ENCODE measurements at regions not wholly inside any gene's neighbourhood (a gene's known extent, or its start where the extent isn't known, plus 50 kb on each side); places are given as distances from the start of the nearest gene placed in this dataset.

- H3K4me1 ChIP-seq: no peaks in the 10 kb centered on the region
- H3K4me3 ChIP-seq: no peak overlapping the region
- DNase-seq (ENCODE audit: low spot score): no peak
- no peaks in the 10 kb centered on the region for H3K27me3 ChIP-seq
- H3K27ac ChIP-seq: no peak overlapping the region
- no peaks in the 10 kb centered on the region for H3K36me3 ChIP-seq
- no peaks in the 10 kb centered on the region for H3K9me3 ChIP-seq
- TF ChIP-seq CTCF (IDR thresholded peaks at IDR 0.05): no peak
These were observed 170.0 kb downstream of the TMEM38B start for GRCh38 chr9:105864248-105864898.

DNA sequence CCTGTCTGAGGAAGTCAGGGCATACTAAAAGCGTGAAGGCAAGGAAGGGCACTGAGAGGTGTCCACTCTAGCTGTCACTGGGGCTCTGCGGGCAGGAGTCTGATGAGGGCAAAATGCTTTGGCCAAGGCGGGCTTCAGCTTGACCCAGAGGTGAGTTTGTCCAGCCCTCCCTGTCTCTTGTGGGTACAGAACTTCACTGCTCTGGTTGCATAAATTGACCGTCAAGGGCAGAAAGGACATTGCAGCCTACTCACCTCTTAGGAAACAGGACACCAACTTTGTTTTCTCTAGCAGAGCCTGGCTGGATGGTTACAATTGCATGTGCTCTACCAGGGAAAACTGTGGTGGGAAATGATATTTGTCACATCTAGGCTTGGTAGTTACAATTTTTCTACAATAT, 170.9 kb downstream of the TMEM38B start:
- Histone ChIP-seq H3K4me1 (no peaks in the 10 kb centered on the region), H3K27me3 (no peaks in the 10 kb centered on the region), H3K9me3 (no peaks in the 10 kb centered on the region), H3K4me3 (no peak overlapping the region), H3K36me3 (no peaks in the 10 kb centered on the region), H3K27ac (no peak overlapping the region)
- TF ChIP-seq CTCF (IDR thresholded peaks at IDR 0.05): no peak
- DNase-seq (ENCODE audit: low spot score): no peak

DNA sequence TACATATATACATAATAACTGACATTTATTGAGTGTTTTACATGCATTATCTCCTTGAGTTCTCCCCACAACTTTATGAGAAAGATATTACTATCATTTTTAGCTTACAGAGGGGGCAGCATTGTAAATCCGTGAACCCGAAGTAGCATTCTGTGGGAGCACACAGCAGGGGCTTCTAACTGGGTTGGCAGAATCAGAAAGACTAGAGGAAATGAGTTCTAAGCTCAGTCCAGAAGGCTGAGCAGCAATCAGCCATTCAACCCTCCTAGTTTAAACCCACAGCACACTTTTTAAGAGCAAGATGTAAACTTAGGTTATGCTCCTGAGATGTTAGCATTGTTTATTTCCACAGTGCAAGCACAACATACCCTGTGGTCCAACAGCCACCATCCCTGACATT, 177.2 kb downstream of the TMEM38B start:
- no peaks in the 10 kb centered on the region for H3K27me3 ChIP-seq
- H3K36me3 ChIP-seq: no peaks in the 10 kb centered on the region
- H3K9me3 ChIP-seq: no peaks in the 10 kb centered on the region
- no peak overlapping the region for H3K4me3 ChIP-seq
- no peak for TF ChIP-seq CTCF (IDR thresholded peaks at IDR 0.05)
- no peak overlapping the region for H3K27ac ChIP-seq
- H3K4me1 ChIP-seq: no peaks in the 10 kb centered on the region
- DNase-seq (ENCODE audit: low spot score): no peak

GRCh38 chr9:105873801-105874200, 179.5 kb downstream of the TMEM38B start:
- Histone ChIP-seq H3K4me3 (no peak overlapping the region), H3K4me1 (no peaks in the 10 kb centered on the region), H3K36me3 (no peaks in the 10 kb centered on the region), H3K27ac (no peak overlapping the region), H3K9me3 (no peaks in the 10 kb centered on the region), H3K27me3 (no peaks in the 10 kb centered on the region)
- DNase-seq (ENCODE audit: low spot score): no peak
- TF ChIP-seq CTCF (IDR thresholded peaks at IDR 0.05): no peak

GRCh38 chr9:105877721-105878120, 183.4 kb downstream of the TMEM38B start:
- H3K27me3 ChIP-seq: no peaks in the 10 kb centered on the region
- H3K27ac ChIP-seq: no peak overlapping the region
- no peak overlapping the region for H3K4me3 ChIP-seq
- H3K4me1 ChIP-seq: no peaks in the 10 kb centered on the region
- no peaks in the 10 kb centered on the region for H3K9me3 ChIP-seq
- no peak for DNase-seq (ENCODE audit: low spot score)
- no peak for TF ChIP-seq CTCF (IDR thresholded peaks at IDR 0.05)
- H3K36me3 ChIP-seq: no peaks in the 10 kb centered on the region

GRCh38 chr9:105879181-105879580, 184.8 kb downstream of the TMEM38B start:
- no peak for DNase-seq (ENCODE audit: low spot score)
- H3K4me1 ChIP-seq: no peaks in the 10 kb centered on the region
- no peak overlapping the region for H3K27ac ChIP-seq
- no peaks in the 10 kb centered on the region for H3K36me3 ChIP-seq
- no peak overlapping the region for H3K4me3 ChIP-seq
- H3K27me3 ChIP-seq: no peaks in the 10 kb centered on the region
- TF ChIP-seq CTCF (IDR thresholded peaks at IDR 0.05): no peak
- no peaks in the 10 kb centered on the region for H3K9me3 ChIP-seq

Measured in right atrium auricular region (tissue), 2 donors.